Activated B cell treated with CpG ODN at 0.5 μM for 24 hours (primary cell): ENCODE measurements at regions not wholly inside any gene's neighbourhood (a gene's known extent, or its start where the extent isn't known, plus 50 kb on each side); places are given as distances from the start of the nearest gene placed in this dataset.

Experiments
- ATAC-seq: fragments of 200-7000 bp; cut with Tn5 transposase; one replicate; pipeline ENCODE4 v1.10.0; 2021; ENCODE audit warnings: low read depth, mild to moderate bottlenecking, moderate library complexity
- CTCF ChIA-PET: fragments of 350-600 bp; sonication (Branson Sonifier 250); formaldehyde crosslinking; loops from one replicate; lab custom pipeline; 2021; ENCODE audit warnings: antibody characterized with exemption; lab: Charles Lee
- POLR2A ChIA-PET: fragments of 350-600 bp; sonication (Branson Sonifier 250); formaldehyde crosslinking; loops from one replicate; lab custom pipeline; 2021; ENCODE audit warnings: antibody characterized with exemption; lab: Charles Lee
- DNase-seq: peaks from one replicate; pipeline ENCODE4 v3.0.0; 2022
- H3K27ac Mint-ChIP-seq: one replicate; pipeline ENCODE4 v1.8.0; 2020; ENCODE audit warnings: mixed read lengths
- H3K27me3 Mint-ChIP-seq: one replicate; pipeline ENCODE4 v1.8.0; 2021; ENCODE audit warnings: mixed read lengths
- H3K36me3 Mint-ChIP-seq: one replicate; pipeline ENCODE4 v1.8.0; 2021; ENCODE audit warnings: low read depth, mixed read lengths
- H3K4me1 Mint-ChIP-seq: one replicate; pipeline ENCODE4 v1.8.0; 2021; ENCODE audit warnings: mixed read lengths
- H3K4me3 Mint-ChIP-seq: one replicate; pipeline ENCODE4 v1.8.0; 2020; ENCODE audit warnings: mild to moderate bottlenecking, mixed read lengths
- H3K9me3 Mint-ChIP-seq: one replicate; pipeline ENCODE4 v1.8.0; 2020; ENCODE audit warnings: mixed read lengths
- CTCF ChIP-seq: fragments of 200-600 bp; IDR thresholded peaks from one replicate; pipeline ENCODE4 v1.8.0; 2022; ENCODE audit warnings: antibody characterized with exemption, mild to moderate bottlenecking
- intact Hi-C: fragments of 100-400 bp; cut with micrococcal nuclease; formaldehyde crosslinking; loops from one replicate; pipeline ENCODE4 v1.15.1; 2024

GRCh38 chr2:118568700-118569099 is 278.7 kb downstream of the EN1 start:
- Mint-ChIP-seq H3K4me1 (no peaks in the 10 kb centered on the region), H3K27me3 (peaks cover 3% of the 10 kb centered on the region), H3K36me3 (no peaks in the 10 kb centered on the region), H3K4me3 (no peak overlapping the region), H3K27ac (no peak overlapping the region), H3K9me3 (no peaks in the 10 kb centered on the region)
- CTCF ChIA-PET = no interaction called here
- no peak for TF ChIP-seq CTCF
- POLR2A ChIA-PET = no interaction called here
- intact Hi-C loops = no loop called here
- ATAC-seq (no peak), DNase-seq (no peak)

GRCh38 chr2:118565786-118566540 is 281.5 kb downstream of the EN1 start:
- CTCF ChIA-PET = no interaction called here
- no peaks in the 10 kb centered on the region for H3K36me3 Mint-ChIP-seq
- no peak for ATAC-seq

DNA sequence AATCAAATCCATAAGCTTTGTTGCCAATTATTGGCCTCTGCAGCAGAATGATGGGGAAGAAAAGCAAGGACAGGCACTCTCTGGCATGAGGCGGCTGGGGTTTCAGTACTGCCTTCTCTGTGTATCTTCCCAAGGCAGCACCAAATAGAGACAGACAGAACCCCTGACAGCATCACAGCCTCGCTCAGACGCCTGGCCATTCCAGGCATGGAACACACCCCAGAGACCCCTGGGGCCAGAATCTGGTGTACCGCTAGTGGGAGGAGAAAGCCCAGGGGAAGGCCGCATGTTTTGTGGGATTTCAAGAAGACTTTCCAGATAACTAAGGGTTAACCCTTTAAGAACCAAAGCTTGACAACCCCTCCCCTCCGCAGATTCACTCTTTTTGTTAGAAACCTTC is 282.1 kb downstream of the EN1 start:
- CTCF ChIA-PET = no interaction called here
- no peak overlapping the region for H3K4me3 Mint-ChIP-seq
- intact Hi-C loops = no loop called here

More at GRCh38 chr2:118565786-118566540, 281.5 kb downstream of the EN1 start:
- Mint-ChIP-seq H3K4me3 (no peak overlapping the region), H3K27ac (no peak overlapping the region), H3K9me3 (no peaks in the 10 kb centered on the region), H3K27me3 (peaks cover 3% of the 10 kb centered on the region), H3K4me1 (no peaks in the 10 kb centered on the region)
- intact Hi-C loops = no loop called here
- no peak for DNase-seq
- POLR2A ChIA-PET = no interaction called here
- TF ChIP-seq CTCF = no peak

GRCh38 chr2:118562144-118562543 is 285.3 kb downstream of the EN1 start:
- no peak overlapping the region for H3K27ac Mint-ChIP-seq
- H3K9me3 Mint-ChIP-seq = no peaks in the 10 kb centered on the region
- peaks cover 6% of the 10 kb centered on the region for H3K27me3 Mint-ChIP-seq
- no peak for TF ChIP-seq CTCF
- no peak for DNase-seq
- ChIA-PET POLR2A (no interaction called here), CTCF (no interaction called here)
- H3K4me3 Mint-ChIP-seq = no peak overlapping the region
- no peaks in the 10 kb centered on the region for H3K4me1 Mint-ChIP-seq
- intact Hi-C loops = no loop called here
- H3K36me3 Mint-ChIP-seq = no peaks in the 10 kb centered on the region
- ATAC-seq = no peak

More for the DNA sequence above, 282.1 kb downstream of the EN1 start:
- no peaks in the 10 kb centered on the region for H3K4me1 Mint-ChIP-seq
- no peak for DNase-seq
- H3K9me3 Mint-ChIP-seq = no peaks in the 10 kb centered on the region
- POLR2A ChIA-PET = no interaction called here
- no peaks in the 10 kb centered on the region for H3K36me3 Mint-ChIP-seq
- ATAC-seq = no peak
- no peak for TF ChIP-seq CTCF
- H3K27me3 Mint-ChIP-seq = peaks cover 3% of the 10 kb centered on the region
- H3K27ac Mint-ChIP-seq = no peak overlapping the region

DNA sequence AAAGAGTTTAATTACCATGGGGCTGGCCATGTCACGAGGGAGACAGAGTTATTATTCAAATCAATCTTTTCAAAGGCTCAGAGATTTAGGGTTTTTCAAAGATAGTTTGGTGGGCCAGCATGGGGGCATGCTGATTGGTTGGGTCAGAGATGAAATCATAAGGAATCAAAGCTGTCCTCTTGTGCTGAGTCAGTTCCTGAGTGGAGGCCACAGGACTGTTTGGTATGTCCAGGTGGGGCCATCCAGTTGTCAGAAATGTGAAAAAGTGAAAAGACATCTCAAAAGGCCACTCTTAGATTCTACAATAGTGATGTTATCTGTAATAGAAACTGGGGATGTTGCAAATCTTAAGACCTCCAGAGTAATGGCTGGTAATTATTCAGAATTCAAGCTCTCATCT is 288.6 kb downstream of the EN1 start:
- ATAC-seq (no peak), DNase-seq (no peak)
- ChIA-PET POLR2A (no interaction called here), CTCF (no interaction called here)
- intact Hi-C loops = no loop called here
- no peaks in the 10 kb centered on the region for H3K36me3 Mint-ChIP-seq
- no peak for TF ChIP-seq CTCF
- peaks cover 3% of the 10 kb centered on the region for H3K27me3 Mint-ChIP-seq
- no peak overlapping the region for H3K27ac Mint-ChIP-seq
- no peak overlapping the region for H3K4me3 Mint-ChIP-seq
- H3K9me3 Mint-ChIP-seq = no peaks in the 10 kb centered on the region
- H3K4me1 Mint-ChIP-seq = no peaks in the 10 kb centered on the region
